ENCODE measurements at regions not wholly inside any gene's neighbourhood (a gene's known extent, or its start where the extent isn't known, plus 50 kb on each side); places are given as distances from the start of the nearest gene placed in this dataset.

GRCh38 chr21:38556390-38556789, 58.1 kb upstream of the ERG start:
- no peaks in the 10 kb centered on the region for H3K36me3 Mint-ChIP-seq (ENCODE audit: low read depth)
- H3K27me3 Mint-ChIP-seq, result peaks cover 19% of the 10 kb centered on the region
- intact Hi-C loops (cut with micrococcal nuclease), result no loop called here
- no peaks in the 10 kb centered on the region for H3K9me3 Mint-ChIP-seq
- no peak for DNase-seq
- no peak overlapping the region for H3K4me3 Mint-ChIP-seq
- no peak overlapping the region for H3K27ac Mint-ChIP-seq
- H3K4me1 Mint-ChIP-seq, result no peaks in the 10 kb centered on the region

DNA sequence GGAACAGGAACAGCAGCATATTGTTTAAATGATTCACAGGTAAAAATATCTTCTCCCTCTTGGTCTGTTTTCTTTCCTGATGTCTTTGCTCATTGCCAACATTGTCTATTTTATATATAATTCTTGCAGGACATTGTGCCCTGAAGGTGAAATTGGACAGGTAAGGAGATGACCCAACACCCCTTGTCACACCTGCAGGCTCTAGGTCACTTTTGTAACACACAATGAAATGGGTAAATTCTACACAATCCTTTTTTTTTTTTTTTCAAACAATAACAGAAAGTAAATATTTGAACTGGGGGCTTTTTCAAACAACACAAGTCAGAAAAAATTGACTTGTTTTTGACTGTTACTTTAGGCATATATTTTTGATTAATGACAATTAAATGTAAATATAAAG, 62.9 kb upstream of the ERG start:
- no peaks in the 10 kb centered on the region for H3K4me1 Mint-ChIP-seq
- no peak overlapping the region for H3K27ac Mint-ChIP-seq
- H3K4me3 Mint-ChIP-seq, result no peak overlapping the region
- DNase-seq, result no peak
- H3K9me3 Mint-ChIP-seq, result no peaks in the 10 kb centered on the region
- no peaks in the 10 kb centered on the region for H3K36me3 Mint-ChIP-seq (ENCODE audit: low read depth)
- intact Hi-C loops (cut with micrococcal nuclease), result no loop called here
- peaks cover 18% of the 10 kb centered on the region for H3K27me3 Mint-ChIP-seq

DNA sequence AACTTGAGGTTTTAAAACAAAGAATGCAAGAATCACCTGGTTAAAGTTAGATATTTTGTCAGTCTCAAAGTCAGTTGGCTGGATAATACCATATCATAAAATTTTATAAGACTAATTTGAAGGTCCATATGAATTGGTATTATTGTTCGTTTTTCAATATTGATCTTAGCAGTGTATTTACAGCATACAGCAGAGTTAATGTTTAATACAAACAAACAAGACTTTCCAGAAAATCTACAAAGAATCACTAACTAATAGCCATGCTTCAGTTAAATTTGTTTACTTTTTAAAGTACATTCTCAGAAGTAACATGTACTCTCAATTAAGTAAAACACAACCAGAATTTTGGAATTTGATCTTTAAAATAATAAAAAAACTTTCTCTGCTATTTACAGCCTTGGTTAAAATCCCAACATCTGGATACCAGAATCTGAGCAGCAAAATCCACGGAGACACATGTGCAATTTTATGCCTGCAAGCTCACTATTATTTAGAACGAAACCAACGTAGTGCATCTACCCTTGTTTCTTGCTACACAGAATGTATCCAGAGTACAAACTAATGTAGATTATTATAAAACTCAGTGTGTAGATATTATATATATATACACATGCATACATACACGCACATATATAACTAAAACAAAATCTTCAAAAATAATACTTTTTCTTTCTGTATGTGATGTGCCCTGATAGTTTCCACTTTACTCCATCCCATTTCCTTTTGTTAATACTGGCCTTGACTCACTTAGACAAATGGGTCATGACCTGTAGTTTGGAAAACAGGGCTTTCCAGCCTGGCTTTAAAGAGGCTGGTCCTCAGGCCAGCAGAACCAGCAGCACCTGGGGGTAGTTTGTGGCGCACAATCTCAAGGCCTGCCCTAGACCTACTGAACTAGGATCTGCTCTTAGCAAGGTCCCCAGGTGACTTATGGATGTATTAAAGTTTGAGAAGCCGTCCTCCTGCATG, 63.6 kb upstream of the ERG start:
- no peak for DNase-seq
- no peak overlapping the region for H3K27ac Mint-ChIP-seq
- H3K9me3 Mint-ChIP-seq, result no peaks in the 10 kb centered on the region
- no peak overlapping the region for H3K4me3 Mint-ChIP-seq
- intact Hi-C loops (cut with micrococcal nuclease), result no loop called here
- no peaks in the 10 kb centered on the region for H3K4me1 Mint-ChIP-seq
- peaks cover 18% of the 10 kb centered on the region for H3K27me3 Mint-ChIP-seq
- no peaks in the 10 kb centered on the region for H3K36me3 Mint-ChIP-seq (ENCODE audit: low read depth)

GRCh38 chr21:38567335-38567969, 69.2 kb upstream of the ERG start:
- intact Hi-C loops (cut with micrococcal nuclease), result no loop called here
- Mint-ChIP-seq H3K4me1 (no peaks in the 10 kb centered on the region), H3K27ac (no peak overlapping the region), H3K27me3 (peaks cover 9% of the 10 kb centered on the region), H3K4me3 (no peak overlapping the region), H3K9me3 (no peaks in the 10 kb centered on the region), H3K36me3 (ENCODE audit: low read depth) (no peaks in the 10 kb centered on the region)
- DNase-seq, result no peak

GRCh38 chr21:38567970-38568360, 69.7 kb upstream of the ERG start:
- H3K36me3 Mint-ChIP-seq (ENCODE audit: low read depth), result no peaks in the 10 kb centered on the region

DNA sequence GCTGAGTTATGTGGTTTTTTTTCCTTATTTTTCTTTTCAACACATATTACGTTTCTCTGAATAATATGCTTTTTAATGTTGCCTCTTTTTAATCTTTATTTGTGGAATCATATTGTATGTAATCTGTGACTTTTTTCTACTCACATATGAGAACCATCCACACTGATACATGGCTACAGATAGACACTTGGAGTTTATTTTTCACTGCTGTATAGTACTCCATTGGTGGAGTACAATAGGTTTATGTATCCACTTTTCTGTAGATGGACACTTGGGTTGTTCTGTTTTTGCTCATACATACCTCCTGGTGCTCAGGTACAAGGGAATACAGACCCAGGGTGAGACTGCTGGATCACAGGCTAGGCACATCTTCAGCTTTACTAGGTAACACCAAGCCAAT, 71.5 kb upstream of the ERG start:
- Mint-ChIP-seq H3K27ac (no peak overlapping the region), H3K9me3 (no peaks in the 10 kb centered on the region), H3K36me3 (ENCODE audit: low read depth) (no peaks in the 10 kb centered on the region), H3K4me1 (no peaks in the 10 kb centered on the region), H3K27me3 (peaks cover 8% of the 10 kb centered on the region), H3K4me3 (no peak overlapping the region)
- DNase-seq, result no peak
- intact Hi-C loops (cut with micrococcal nuclease), result no loop called here

More at GRCh38 chr21:38567970-38568360, 69.7 kb upstream of the ERG start:
- Mint-ChIP-seq H3K27ac (no peak overlapping the region), H3K9me3 (no peaks in the 10 kb centered on the region), H3K27me3 (peaks cover 9% of the 10 kb centered on the region), H3K4me3 (no peak overlapping the region), H3K4me1 (no peaks in the 10 kb centered on the region)
- intact Hi-C loops (cut with micrococcal nuclease), result no loop called here
- no peak for DNase-seq

GRCh38 chr21:38570596-38570995, 72.3 kb upstream of the ERG start:
- Mint-ChIP-seq H3K36me3 (ENCODE audit: low read depth) (no peaks in the 10 kb centered on the region), H3K27ac (no peak overlapping the region), H3K4me1 (no peaks in the 10 kb centered on the region), H3K9me3 (no peaks in the 10 kb centered on the region), H3K27me3 (peaks cover 1% of the 10 kb centered on the region), H3K4me3 (no peak overlapping the region)
- DNase-seq, result no peak
- intact Hi-C loops (cut with micrococcal nuclease), result no loop called here

GRCh38 chr21:38574895-38575575, 76.8 kb upstream of the ERG start:
- no peak overlapping the region for H3K4me3 Mint-ChIP-seq
- H3K27ac Mint-ChIP-seq, result no peak overlapping the region
- intact Hi-C loops (cut with micrococcal nuclease), result no loop called here
- H3K36me3 Mint-ChIP-seq (ENCODE audit: low read depth), result no peaks in the 10 kb centered on the region
- no peak for DNase-seq
- H3K27me3 Mint-ChIP-seq, result no peaks in the 10 kb centered on the region
- H3K4me1 Mint-ChIP-seq, result no peaks in the 10 kb centered on the region
- H3K9me3 Mint-ChIP-seq, result no peaks in the 10 kb centered on the region

- H3K4me1 Mint-ChIP-seq, result no peaks in the 10 kb centered on the region
- intact Hi-C loops (cut with micrococcal nuclease), result no loop called here
- no peak for DNase-seq
- no peaks in the 10 kb centered on the region for H3K9me3 Mint-ChIP-seq
- no peaks in the 10 kb centered on the region for H3K36me3 Mint-ChIP-seq (ENCODE audit: low read depth)
- H3K27me3 Mint-ChIP-seq, result no peaks in the 10 kb centered on the region
- H3K4me3 Mint-ChIP-seq, result no peak overlapping the region
- no peak overlapping the region for H3K27ac Mint-ChIP-seq
Observed at GRCh38 chr21:38577887-38578286, 79.6 kb upstream of the ERG start.

GRCh38 chr21:38590449-38591217, 92.4 kb upstream of the ERG start:
- Mint-ChIP-seq H3K27ac (no peak overlapping the region), H3K36me3 (ENCODE audit: low read depth) (no peaks in the 10 kb centered on the region), H3K27me3 (peaks cover 12% of the 10 kb centered on the region), H3K4me1 (no peaks in the 10 kb centered on the region), H3K4me3 (no peak overlapping the region), H3K9me3 (no peaks in the 10 kb centered on the region)
- intact Hi-C loops (cut with micrococcal nuclease), result no loop called here
- no peak for DNase-seq

DNA sequence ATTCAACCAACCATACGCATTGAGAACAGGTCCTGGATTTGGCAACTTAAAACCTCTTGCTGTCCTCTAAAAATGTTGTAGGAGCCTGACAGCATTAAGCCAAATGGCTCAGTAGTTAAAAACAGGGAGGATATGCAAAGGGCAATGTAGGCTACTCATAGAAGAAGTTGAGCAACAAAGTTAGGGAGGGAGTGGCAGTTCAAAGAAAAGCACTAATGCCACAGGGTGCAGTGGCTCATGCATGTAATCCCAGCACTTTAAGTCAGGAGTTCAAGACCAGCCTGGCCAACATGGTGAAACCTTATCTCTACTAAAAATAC, 92.9 kb upstream of the ERG start:
- no peaks in the 10 kb centered on the region for H3K9me3 Mint-ChIP-seq
- H3K27ac Mint-ChIP-seq, result no peak overlapping the region
- peaks cover 12% of the 10 kb centered on the region for H3K27me3 Mint-ChIP-seq
- H3K4me3 Mint-ChIP-seq, result no peak overlapping the region
- H3K4me1 Mint-ChIP-seq, result no peaks in the 10 kb centered on the region
- no peak for DNase-seq
- no peaks in the 10 kb centered on the region for H3K36me3 Mint-ChIP-seq (ENCODE audit: low read depth)
- intact Hi-C loops (cut with micrococcal nuclease), result no loop called here

DNA sequence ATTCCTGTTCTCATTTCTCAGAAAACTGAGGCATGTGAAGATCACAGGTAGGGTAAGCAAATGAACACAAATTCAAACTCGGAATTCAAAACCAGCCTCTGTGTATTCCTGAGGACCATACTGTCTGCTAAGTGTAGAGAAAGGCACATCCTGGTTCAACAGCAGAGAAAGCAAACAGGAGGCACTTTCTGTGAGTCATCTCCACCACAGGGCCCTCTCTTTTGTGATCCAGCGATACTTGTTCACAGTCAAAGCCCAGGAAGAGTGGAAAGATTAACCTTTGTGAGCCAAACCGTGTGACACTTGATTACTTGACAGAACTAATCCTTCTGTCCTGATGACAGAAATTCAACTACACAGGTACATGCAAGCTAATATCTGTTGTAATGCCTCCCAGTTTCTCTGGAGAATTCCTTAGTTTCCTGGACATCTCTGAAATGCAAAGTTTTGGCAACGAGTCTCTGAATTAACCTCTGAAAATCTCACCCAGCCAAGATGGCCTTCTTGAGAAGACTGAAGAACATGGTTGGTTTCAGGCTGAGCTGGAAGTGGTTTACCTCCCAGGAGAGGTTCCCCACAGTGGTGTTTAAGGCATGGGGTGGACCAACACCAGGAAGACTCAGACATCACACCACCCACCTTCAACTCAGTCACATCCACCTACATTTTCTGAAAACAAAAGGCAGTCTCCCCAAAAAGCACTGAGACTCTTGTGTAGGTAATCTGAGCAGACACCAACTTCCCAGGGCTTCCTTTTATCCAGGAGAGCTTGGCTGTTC, 98.2 kb upstream of the ERG start:
- H3K27ac Mint-ChIP-seq, result peak overlapping the region; percentile 57

GRCh38 chr21:38597421-38597820, 99.1 kb upstream of the ERG start:
- Mint-ChIP-seq H3K9me3 (no peaks in the 10 kb centered on the region), H3K4me1 (peaks cover 3% of the 10 kb centered on the region), H3K4me3 (no peak overlapping the region), H3K27me3 (peaks cover 13% of the 10 kb centered on the region), H3K27ac (no peak overlapping the region), H3K36me3 (ENCODE audit: low read depth) (no peaks in the 10 kb centered on the region)
- DNase-seq, result no peak
- intact Hi-C loops (cut with micrococcal nuclease), result no loop called here

More for the DNA sequence above, 98.2 kb upstream of the ERG start:
- no peak overlapping the region for H3K4me3 Mint-ChIP-seq
- intact Hi-C loops (cut with micrococcal nuclease), result no loop called here
- DNase-seq, result no peak
- no peaks in the 10 kb centered on the region for H3K36me3 Mint-ChIP-seq (ENCODE audit: low read depth)
- H3K27me3 Mint-ChIP-seq, result peaks cover 16% of the 10 kb centered on the region
- no peaks in the 10 kb centered on the region for H3K9me3 Mint-ChIP-seq
- peaks cover 3% of the 10 kb centered on the region for H3K4me1 Mint-ChIP-seq
